SKM-1 treated with dmso at 0.1 percent for 144 hours (cell line): ENCODE measurements at regions not wholly inside any gene's neighbourhood (a gene's known extent, or its start where the extent isn't known, plus 50 kb on each side); places are given as distances from the start of the nearest gene placed in this dataset.

ENCODE experiments used
- DNase-seq: peaks from one replicate; lab custom pipeline; 2025; ENCODE audit not compliant: unreplicated experiment; lab: John Stamatoyannopoulos, UW

- DNase-seq: peak; percentile 73
Measured at GRCh38 chr6:43856005-43856765, 86.2 kb downstream of the VEGFA start.

- no peak for DNase-seq
Measured at GRCh38 chr6:43855247-43855646, 85.2 kb downstream of the VEGFA start.

GRCh38 chr6:43853066-43853650 lies 83.1 kb downstream of the VEGFA start:
- DNase-seq: no peak

GRCh38 chr6:43852350-43852864 lies 82.4 kb downstream of the VEGFA start:
- no peak for DNase-seq

GRCh38 chr6:43851204-43851865 lies 81.3 kb downstream of the VEGFA start:
- no peak for DNase-seq

GRCh38 chr6:43850314-43851203 lies 80.5 kb downstream of the VEGFA start:
- DNase-seq: no peak

- no peak for DNase-seq
Measured at GRCh38 chr6:43849844-43850243, 79.8 kb downstream of the VEGFA start.

- DNase-seq: no peak
Measured at GRCh38 chr6:43848671-43849391, 78.8 kb downstream of the VEGFA start.

- DNase-seq: no peak
Measured at GRCh38 chr6:43847741-43848630, 78.0 kb downstream of the VEGFA start.

GRCh38 chr6:43846556-43846955 lies 76.5 kb downstream of the VEGFA start:
- DNase-seq: no peak

GRCh38 chr6:43845646-43846045 lies 75.6 kb downstream of the VEGFA start:
- no peak for DNase-seq

- DNase-seq: no peak
Measured at GRCh38 chr6:43843669-43844171, 73.7 kb downstream of the VEGFA start.

GRCh38 chr6:43843097-43843645 lies 73.2 kb downstream of the VEGFA start:
- DNase-seq: no peak

- no peak for DNase-seq
Measured at GRCh38 chr6:43842231-43842794, 72.3 kb downstream of the VEGFA start.

GRCh38 chr6:43840490-43841218 lies 70.6 kb downstream of the VEGFA start:
- DNase-seq: no peak

- peak; percentile 25 for DNase-seq
Measured at GRCh38 chr6:43838276-43839036, 68.4 kb downstream of the VEGFA start.

- DNase-seq: no peak
Measured at GRCh38 chr6:43837507-43837906, 67.5 kb downstream of the VEGFA start.
